ENCODE measurements at regions not wholly inside any gene's neighbourhood (a gene's known extent, or its start where the extent isn't known, plus 50 kb on each side); places are given as distances from the start of the nearest gene placed in this dataset.
"Not testable (repeated sequence)": the region's sequence is repeated elsewhere in the genome, so short reads cannot be mapped to it uniquely, and the experiment has no call there.

DNA sequence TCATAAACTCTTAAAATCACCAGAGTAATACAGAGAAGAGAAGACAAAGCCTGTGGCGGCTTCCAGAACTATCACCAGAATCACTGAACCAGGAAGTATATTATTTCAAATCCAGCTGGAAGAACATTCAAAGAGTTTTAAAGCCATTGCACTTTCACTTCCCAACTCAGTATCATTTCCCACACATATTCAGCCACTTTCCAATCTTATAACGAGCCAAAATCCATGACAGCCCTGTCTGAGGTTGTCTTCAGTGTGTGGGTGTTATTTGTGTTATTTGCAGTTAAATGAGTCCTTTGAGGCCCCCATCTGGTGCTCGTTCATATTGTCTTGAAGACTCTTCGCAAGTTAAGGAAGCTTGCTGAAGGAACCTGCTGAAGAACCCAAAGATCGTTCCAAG lies 559.9 kb downstream of the TSN start:
- DNase-seq (ENCODE audit: low spot score): no peak
- no peak for ATAC-seq
- intact Hi-C loops (cut with DNase I): no loop called here

DNA sequence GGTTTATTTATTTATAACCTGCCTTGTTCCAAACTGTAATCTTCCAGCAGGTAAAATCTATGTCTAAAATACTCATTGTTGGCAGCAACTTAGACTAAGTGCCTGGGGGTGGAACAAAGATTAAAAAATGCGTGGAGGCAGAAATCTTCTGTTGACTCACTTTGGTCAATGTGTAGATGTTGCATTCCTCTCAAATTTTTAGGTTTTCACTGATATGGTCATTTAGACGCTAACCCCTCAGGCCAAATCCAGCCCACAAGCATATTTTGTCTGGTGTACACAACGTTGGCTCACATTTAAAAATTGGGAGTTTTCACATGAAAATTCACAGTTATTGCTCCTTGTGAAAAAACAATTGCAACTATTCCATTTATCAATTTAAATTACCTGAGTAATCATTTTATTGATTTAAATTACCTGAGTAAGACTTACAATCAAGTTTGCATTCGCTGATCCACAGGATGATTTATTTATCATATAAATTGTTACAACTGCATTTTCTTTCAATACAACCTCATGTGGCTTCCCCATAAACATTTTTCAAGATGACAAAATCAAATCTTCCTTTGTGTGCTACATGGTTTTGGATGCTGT lies 564.2 kb downstream of the TSN start:
- intact Hi-C loops (cut with DNase I): no loop called here
- no peak for ATAC-seq
- no peak for DNase-seq (ENCODE audit: low spot score)

DNA sequence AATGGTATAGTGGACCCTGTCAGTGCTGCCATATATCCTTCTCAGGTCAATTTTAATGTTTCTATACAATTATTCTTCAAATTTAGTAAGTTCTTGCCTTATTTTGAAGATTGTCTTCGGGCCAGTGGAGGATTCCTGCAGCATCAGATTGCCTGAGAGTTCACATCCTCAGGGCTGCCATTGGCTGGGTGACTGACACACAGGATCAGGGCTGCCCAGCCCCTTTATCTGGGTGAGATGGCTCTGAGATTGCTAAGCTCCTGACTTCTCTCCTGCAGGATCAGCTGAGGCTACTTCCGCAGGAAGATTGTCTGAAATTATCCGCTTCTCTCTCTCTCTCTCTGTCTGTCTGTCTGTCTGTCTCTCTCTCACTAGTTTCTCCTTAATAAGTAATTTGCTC lies 567.4 kb downstream of the TSN start:
- intact Hi-C loops (cut with DNase I): no loop called here
- ATAC-seq: no peak
- no peak for DNase-seq (ENCODE audit: low spot score)

DNA sequence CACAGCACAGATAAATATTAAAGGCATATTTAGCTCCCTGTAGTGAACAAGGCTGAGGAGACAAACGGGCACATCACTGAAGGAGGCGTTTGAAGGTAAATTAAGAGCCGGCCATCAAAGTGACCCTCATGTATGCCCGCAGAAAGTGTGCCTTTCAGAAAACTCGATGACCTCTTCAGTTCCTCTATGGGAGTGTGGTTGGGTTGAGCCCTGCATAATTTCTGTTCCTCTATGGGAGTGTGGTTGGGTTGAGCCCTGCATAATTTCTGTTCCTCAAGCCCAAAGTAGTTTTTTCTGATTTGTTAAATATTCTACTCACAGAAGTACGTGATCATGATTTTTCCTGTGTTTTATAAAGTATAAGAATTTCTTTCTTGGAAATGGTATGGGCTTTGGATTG lies 568.5 kb downstream of the TSN start:
- ATAC-seq: no peak
- intact Hi-C loops (cut with DNase I): no loop called here
- no peak for DNase-seq (ENCODE audit: low spot score)

DNA sequence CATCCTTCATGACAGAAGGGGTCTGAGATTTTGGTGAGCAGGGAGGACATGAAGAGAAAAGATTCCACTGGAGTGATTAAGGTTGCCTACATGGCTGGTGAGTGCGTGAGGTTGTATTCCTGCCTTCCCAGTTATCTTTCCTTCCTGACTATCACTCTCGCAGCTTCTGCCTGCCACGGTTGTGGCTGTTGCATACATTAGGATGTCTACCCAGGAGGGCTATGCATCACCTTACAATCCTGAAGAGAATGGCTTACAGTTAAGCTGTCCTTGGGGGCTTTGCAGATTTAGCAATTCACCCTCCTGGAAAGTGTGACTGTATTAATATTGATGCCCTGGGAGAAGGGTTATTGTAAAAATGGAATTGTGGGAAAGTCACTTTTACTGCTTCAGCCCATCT lies 571.0 kb downstream of the TSN start:
- no peak for ATAC-seq
- intact Hi-C loops (cut with DNase I): no loop called here
- no peak for DNase-seq (ENCODE audit: low spot score)

DNA sequence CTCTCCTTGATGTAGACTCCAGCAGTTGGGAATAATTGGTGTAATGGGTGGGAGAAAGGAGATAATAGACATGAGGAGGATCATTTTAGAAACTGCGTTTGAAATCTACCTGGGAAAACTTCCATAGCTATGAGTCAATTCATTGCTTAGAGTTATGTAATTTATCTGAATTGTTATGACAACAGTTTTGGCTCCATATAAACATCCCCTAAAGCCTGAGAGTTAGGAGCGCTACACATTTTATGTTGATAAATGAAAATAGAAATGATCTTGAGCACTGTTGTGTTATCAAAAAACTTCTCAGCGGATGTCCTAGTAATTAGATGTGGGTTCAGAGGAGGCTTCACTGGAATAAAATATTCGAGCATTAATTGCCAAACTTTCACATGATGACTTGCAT lies 573.4 kb downstream of the TSN start:
- no peak for ATAC-seq
- intact Hi-C loops (cut with DNase I): no loop called here
- DNase-seq (ENCODE audit: low spot score): no peak

DNA sequence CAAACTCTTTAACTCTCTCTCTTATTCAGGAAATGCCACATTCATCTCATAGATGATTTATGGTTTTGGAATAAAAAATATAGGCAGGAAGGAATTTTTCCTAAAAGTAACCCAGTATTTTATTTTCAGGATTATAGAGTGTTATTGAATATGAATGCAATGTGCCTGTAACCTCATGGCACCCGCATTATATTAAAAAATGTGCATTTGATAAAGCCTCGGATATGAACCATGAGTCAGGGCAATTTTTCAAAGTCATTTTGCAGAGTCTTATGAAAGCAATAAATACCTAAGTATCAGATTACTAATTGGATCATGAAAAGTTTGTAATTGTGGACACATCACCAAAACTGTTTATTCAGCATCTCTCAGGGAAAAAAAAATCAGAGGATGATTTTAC lies 573.8 kb downstream of the TSN start:
- DNase-seq (ENCODE audit: low spot score) (no peak), ATAC-seq (no peak)
- intact Hi-C loops (cut with DNase I): no loop called here

DNA sequence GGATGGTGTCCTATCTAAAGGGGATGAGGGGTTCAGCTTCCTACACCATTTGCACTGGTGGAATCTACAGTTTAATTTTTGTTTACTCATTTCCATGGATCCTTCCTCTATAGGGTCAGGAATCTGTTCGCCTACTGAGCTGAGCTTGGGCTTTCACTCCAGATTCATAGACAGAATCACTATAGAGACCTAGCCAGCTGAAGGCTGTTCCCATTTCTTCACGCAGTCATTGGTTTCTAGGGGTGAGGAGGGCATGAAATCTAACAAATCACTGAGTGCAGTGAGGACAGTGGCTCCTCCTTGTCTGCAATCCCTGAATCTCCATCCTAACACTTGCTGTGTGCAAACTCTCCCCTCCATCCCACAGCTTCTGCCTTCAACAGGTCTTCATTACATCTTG lies 578.5 kb downstream of the TSN start:
- intact Hi-C loops (cut with DNase I): no loop called here
- ATAC-seq (no peak), DNase-seq (ENCODE audit: low spot score) (no peak)

DNA sequence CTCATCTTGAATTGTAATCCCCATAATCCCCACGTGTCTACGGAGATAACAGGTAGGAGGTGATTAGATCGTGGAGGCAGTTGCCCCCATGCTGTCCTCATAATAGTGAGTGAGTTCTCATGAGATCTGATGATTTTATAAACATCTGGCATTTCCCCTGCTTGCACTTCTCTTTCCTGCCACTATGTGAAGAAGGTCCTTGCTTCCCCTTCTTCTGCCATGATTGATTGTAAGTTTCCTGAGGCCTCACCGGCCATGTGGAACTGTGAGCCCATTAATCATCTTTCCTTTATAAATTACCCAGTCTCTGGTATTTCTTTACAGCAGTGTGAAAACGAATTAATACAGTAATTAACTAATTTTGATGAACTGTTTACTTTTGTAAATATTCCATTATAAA lies 582.5 kb downstream of the TSN start:
- DNase-seq (ENCODE audit: low spot score) (no peak), ATAC-seq (no peak)
- intact Hi-C loops (cut with DNase I): no loop called here

DNA sequence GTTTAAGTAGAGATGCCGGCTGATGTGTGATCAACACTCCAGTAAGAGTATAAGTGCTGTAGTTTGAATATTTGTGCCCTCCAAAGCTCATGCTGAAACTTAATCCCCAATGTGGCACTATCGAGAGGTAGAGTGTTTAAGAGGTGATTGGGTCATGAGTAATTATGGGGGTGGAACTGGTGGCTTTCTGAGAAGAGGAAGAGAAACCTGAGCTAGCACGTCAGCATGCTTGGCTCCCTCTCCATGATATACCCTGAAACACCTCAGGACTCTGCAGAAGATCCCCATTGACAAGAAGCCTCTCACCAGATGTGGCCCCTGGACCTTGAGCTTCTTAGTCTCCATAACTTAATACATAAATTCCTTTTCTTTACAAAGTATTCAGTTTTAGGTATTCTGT lies 584.8 kb downstream of the TSN start:
- intact Hi-C loops (cut with DNase I): no loop called here
- DNase-seq (ENCODE audit: low spot score) (no peak), ATAC-seq (no peak)

DNA sequence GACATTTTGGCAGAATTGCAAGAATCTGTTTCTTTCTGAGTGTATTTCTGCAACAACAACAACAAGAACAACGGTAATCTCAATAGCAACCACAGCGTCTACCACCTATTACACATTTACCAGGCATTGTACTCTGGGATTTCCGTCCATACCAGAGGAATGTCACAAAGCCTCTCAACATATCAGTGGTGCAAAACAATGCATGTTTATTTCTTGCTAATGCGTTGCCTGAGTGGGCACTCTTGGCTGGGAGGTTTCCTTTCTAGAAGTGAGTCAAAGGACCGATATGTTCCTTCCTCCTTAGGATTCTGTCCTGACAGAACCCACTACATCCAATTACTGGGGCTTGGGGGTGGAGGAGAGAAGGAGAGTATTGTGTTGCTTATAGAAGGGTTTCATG lies 585.6 kb downstream of the TSN start:
- ATAC-seq: no peak
- DNase-seq (ENCODE audit: low spot score): no peak
- intact Hi-C loops (cut with DNase I): no loop called here

DNA sequence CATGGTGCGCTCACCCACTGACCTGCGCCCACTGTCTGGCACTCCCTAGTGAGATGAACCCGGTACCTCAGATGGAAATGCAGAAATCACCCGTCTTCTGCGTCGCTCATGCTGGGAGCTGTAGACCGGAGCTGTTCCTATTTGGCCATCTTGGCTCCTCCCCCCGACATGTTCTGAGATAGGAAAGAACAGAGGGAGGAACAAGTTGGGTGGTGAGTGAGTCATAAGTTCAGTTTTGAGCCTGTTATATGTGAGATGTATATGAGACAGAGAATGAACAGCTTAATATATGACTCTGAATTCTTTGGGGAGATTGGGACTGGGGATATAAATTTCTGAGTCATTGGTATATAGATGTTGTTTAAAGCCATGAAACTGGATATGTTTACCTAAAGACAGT lies 596.7 kb downstream of the TSN start:
- ATAC-seq; intact Hi-C loops (cut with DNase I); DNase-seq (ENCODE audit: low spot score): not testable (repeated sequence)

DNA sequence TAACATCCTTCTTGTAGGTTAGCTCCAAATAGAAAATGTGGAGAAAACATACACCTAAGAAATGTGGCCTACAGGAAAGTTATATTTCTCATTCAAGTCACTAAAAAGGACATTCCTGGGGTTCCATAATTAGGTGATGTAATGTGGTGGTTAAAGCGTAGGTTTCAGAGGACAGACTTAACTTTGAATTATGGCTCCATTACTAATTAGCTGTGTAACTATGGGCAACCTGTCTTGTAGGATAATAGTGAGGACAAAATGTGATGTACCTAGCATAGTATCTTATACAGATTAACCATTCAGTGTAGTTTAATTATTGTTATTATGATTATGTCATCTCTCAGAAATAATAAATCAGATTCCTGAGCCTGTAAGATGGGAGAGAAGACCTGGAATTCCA lies 602.5 kb downstream of the TSN start:
- intact Hi-C loops (cut with DNase I): no loop called here
- DNase-seq (ENCODE audit: low spot score) (no peak), ATAC-seq (no peak)

DNA sequence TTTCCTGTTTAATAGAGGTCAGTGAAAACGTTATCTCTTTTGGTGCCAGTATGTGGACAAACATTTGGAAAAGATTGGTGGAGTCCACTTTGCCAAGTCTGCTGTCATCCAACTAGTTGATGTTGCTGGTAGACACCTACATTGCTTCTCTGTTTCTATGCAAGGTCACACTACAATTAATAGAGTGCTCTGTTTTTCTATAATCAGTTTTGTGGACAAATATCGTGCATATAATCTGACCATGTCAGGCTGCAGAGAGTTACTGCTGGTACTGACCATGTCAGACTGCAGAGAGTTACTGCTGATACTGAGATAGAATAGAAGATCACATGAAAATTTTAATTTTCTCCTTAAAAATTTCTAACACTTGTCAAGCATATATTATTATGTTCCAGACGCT lies 603.3 kb downstream of the TSN start:
- DNase-seq (ENCODE audit: low spot score) (no peak), ATAC-seq (no peak)

DNA sequence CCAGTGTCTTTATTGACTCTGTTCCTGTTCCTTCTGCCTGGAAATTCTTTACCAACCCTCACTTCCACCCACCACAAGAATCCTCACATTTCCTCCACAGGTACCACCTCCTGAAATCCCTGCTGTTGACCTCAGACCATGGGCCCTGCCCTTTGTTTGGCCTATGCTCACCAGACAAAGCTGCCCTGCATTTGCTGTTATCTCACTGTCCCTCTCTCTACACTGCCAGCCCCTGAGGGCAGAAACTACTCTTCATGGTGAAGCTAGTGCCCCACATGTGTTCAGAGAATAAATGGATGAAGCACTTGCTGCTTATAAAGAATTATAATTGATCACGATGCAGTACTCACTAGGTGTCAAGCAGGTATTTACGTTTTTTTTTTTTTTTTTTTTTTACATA lies 608.4 kb downstream of the TSN start:
- DNase-seq (ENCODE audit: low spot score) (no peak), ATAC-seq (no peak)
- intact Hi-C loops (cut with DNase I): no loop called here

More for the DNA sequence above, 603.3 kb downstream of the TSN start:
- intact Hi-C loops (cut with DNase I): no loop called here

DNA sequence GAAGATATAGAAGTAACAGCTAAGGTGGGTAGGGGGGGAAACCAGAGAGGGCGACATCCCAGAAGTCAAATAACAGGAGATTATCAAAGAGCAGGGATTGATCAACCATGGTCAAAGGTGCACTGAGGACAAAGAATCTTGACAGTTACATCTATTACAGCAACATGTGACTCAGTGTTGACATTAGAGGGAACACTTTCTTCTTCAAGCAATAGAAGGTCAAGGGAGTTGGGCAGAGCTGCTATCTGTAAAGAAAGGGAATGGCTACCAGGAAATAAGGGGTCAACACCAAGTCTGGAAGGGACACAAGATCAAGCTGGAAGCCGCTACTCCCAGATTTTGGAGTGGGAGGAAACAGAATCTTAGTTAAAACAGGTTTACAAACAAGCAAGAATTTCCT lies 611.0 kb downstream of the TSN start:
- ATAC-seq (no peak), DNase-seq (ENCODE audit: low spot score) (no peak)
- intact Hi-C loops (cut with DNase I): no loop called here

DNA sequence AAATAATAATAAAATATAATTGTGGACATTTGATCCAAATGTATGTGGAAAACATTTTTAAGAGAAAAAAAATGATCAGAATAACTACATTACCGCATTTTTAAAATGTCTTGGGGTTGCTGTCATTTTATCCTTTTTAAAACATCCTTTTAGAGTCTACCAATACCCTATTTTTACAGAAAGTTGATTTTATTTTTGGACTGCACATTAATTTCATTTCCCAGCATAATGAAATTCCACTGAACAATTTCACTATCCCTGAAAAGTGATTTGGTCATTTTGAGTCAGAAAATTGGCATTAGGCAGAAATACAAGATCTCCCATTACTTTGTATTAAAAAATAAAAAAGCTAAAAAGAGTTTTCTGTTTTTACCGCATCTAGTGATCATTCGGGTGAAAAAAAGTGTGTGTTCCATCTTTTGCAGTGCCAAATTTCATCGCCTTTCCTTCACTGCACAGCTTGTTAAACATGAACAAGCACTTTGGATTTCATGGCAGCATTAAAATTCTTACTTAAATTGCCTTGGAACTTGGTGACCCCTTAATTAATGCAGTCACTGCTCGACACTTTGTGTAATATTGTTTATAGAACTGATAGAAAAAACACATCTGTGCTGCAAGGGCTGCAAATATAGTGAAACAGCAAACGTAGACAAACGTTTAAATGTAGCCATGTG lies 611.7 kb downstream of the TSN start:
- intact Hi-C loops (cut with DNase I): no loop called here
- DNase-seq (ENCODE audit: low spot score) (no peak), ATAC-seq (no peak)

DNA sequence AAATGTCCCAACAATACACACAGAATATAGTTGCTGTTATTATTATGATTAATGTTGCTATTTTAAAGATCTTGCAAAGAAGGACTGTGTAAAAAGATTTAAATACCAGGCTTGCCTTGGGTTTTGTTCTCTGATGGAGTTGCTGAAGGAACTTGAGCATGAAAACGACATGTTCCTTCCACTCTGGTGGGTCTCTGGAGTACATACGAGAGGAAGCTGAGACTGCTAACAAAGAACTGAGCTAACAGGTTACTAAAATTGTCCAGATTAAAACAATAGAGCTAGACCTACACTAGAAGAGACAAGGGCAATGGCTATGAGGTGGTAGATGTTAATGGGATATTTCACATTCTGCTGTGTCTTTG lies 612.2 kb downstream of the TSN start:
- DNase-seq (ENCODE audit: low spot score) (no peak), ATAC-seq (no peak)
- intact Hi-C loops (cut with DNase I): no loop called here

DNA sequence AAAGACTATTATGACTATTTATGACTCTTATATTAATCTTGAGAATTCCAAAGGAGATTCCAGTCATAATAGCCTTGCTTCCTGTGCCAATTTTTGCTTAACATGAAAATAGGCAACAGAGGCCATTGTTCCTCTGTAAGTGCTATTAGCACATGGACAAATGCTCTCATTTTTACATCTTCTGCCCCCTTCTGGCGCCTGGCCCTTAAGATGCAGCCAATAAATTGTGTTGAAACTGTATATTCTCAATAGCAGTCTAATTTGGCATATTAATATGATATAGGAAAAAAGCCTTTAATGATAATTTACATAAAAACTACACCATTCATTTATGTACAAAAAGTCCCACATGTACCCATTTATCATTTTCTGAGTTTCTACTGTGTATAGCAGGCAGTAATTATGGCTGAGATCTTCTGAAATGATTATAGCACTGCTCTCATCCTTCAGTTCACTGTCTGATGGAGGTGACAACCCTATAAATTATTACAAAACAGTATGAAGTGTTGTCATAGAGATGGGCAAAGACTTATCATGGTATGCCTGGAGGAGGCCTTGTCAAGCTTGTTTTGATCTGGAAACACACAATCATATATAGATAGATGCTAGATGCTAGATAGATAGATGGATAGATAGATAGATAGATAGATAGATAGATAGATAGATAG lies 613.3 kb downstream of the TSN start:
- ATAC-seq: no peak
- DNase-seq (ENCODE audit: low spot score): no peak
- intact Hi-C loops (cut with DNase I): no loop called here

DNA sequence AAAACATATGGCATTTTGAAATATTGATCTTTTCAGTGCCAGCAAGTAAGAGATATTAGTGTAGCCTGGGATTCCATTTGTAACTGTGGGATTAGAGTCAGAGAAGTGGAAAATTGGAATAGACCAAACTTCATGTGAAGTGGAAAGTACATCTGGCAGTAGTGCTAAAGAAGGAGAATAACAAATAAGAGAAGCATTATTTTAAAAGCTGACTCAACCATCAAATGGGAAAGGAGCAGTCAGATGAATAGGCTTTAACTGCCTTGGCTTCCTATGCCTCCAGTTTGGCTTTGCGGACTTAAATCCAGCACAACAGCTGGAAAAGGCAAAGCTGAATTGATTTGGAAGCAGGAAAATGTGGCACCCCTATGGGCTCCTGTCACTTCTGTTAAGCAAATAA lies 623.1 kb downstream of the TSN start:
- DNase-seq (ENCODE audit: low spot score) (no peak), ATAC-seq (no peak)
- intact Hi-C loops (cut with DNase I): no loop called here

DNA sequence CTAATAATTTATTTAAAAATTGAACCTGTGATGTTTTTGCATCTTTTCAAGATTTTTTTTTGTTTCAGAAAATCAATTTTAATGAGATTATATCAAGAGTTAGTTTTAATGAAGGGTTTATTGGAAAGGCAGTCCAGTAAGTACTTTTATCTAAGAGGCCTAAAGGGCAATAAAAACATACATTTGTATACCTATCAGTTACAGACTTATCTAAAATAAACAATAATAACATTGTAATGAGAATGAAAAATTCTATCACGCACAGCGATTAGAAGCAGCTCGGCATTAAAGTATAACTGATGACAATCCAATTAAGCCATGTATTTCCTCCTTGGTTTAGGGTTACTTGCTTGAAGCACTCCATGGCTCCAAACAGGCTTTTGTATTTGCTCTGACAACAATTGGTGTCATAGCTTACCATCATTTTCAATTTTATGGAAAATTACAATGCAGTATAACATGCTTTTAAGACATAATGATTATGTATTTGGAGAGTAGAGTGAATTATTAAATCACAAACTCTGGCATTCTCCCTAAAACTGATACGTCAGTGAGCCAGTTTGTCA lies 629.4 kb downstream of the TSN start:
- ATAC-seq: no peak
- no peak for DNase-seq (ENCODE audit: low spot score)
- intact Hi-C loops (cut with DNase I): no loop called here
